ENCODE measurements at regions not wholly inside any gene's neighbourhood (a gene's known extent, or its start where the extent isn't known, plus 50 kb on each side); places are given as distances from the start of the nearest gene placed in this dataset.

GRCh38 chr10:113272511-113272910, 280.3 kb upstream of the HABP2 start:
- Histone ChIP-seq H3K36me3 (ENCODE audit: insufficient read depth in 1 of 2, low read depth in 1 of 2) (no peaks in the 10 kb centered on the region), H3K4me1 (no peaks in the 10 kb centered on the region), H3K4me3 (no peak overlapping the region), H3K27me3 (ENCODE audit: insufficient read depth in 3 of 3, low read length in 2 of 3) (no peaks in the 10 kb centered on the region), H3K27ac (no peak overlapping the region), H3K9me3 (peaks cover 13% of the 10 kb centered on the region)
- ATAC-seq (no peak), DNase-seq (peak in 1 of 2 donors; percentile 32)
- TF ChIP-seq CTCF (IDR thresholded peaks at IDR 0.05) = no peak
- intact Hi-C loops (cut with DNase I) = no loop called here
- 58 to 63% (median 62%) methylated on average over 5 of the region's 5 CpGs for WGBS, 3 donors

GRCh38 chr10:113273181-113274163, 279.4 kb upstream of the HABP2 start:
- peak overlapping the region; percentile 20 for H3K27ac ChIP-seq
- WGBS, 3 donors = 20 to 31% (median 23%) methylated on average over 23 of the region's 23 CpGs
- H3K4me3 ChIP-seq = no peak overlapping the region
- ATAC-seq (peak in 2 of 4 donors; percentile 30 to 49), DNase-seq (peak; percentile 41 to 53)
- TF ChIP-seq CTCF (IDR thresholded peaks at IDR 0.05) = no peak
- no peaks in the 10 kb centered on the region for H3K36me3 ChIP-seq (ENCODE audit: insufficient read depth in 1 of 2, low read depth in 1 of 2)
- intact Hi-C loops (cut with DNase I) = no loop called here
- peaks cover 13% of the 10 kb centered on the region for H3K9me3 ChIP-seq
- no peaks in the 10 kb centered on the region for H3K4me1 ChIP-seq
- H3K27me3 ChIP-seq (ENCODE audit: insufficient read depth in 3 of 3, low read length in 2 of 3) = no peaks in the 10 kb centered on the region

- peak in 3 of 4 donors; percentile 37 to 57 (median 54) for ATAC-seq
- Histone ChIP-seq H3K9me3 (peaks cover 13% of the 10 kb centered on the region), H3K27me3 (ENCODE audit: insufficient read depth in 3 of 3, low read length in 2 of 3) (no peaks in the 10 kb centered on the region), H3K4me1 (no peaks in the 10 kb centered on the region), H3K27ac (peak overlapping the region; percentile 20), H3K4me3 (no peak overlapping the region), H3K36me3 (ENCODE audit: insufficient read depth in 1 of 2, low read depth in 1 of 2) (no peaks in the 10 kb centered on the region)
- 30 to 51% (median 40%) methylated on average over 8 of the region's 8 CpGs for WGBS, 3 donors
- intact Hi-C loops (cut with DNase I) = no loop called here
- no peak for TF ChIP-seq CTCF (IDR thresholded peaks at IDR 0.05)
- DNase-seq = peak; percentile 46 to 71
Measured at GRCh38 chr10:113274176-113274829, 278.6 kb upstream of the HABP2 start.

GRCh38 chr10:113278221-113278620, 274.6 kb upstream of the HABP2 start:
- Histone ChIP-seq H3K27me3 (ENCODE audit: insufficient read depth in 3 of 3, low read length in 2 of 3) (peaks cover 0 to 2% (median 0%) of the 10 kb centered on the region in 3 donors), H3K27ac (no peak overlapping the region), H3K9me3 (peaks cover 13% of the 10 kb centered on the region), H3K4me1 (no peaks in the 10 kb centered on the region), H3K4me3 (no peak overlapping the region), H3K36me3 (ENCODE audit: insufficient read depth in 1 of 2, low read depth in 1 of 2) (no peaks in the 10 kb centered on the region)
- 25 to 54% (median 44%) methylated on average over 1 of the region's 1 CpG for whole genome bisulfite sequencing, 3 donors
- intact Hi-C loops (cut with DNase I) = no loop called here
- DNase-seq = no peak
- TF ChIP-seq CTCF (IDR thresholded peaks at IDR 0.05) = no peak
- ATAC-seq = no peak

Data from psoas muscle (tissue), 7 donors.